ENCODE measurements at regions not wholly inside any gene's neighbourhood (a gene's known extent, or its start where the extent isn't known, plus 50 kb on each side); places are given as distances from the start of the nearest gene placed in this dataset.

- CTCF ChIA-PET: no interaction called here
Measured at GRCh38 chr6:137744877-137745276, 122.2 kb upstream of the TNFAIP3 start.

GRCh38 chr6:137745321-137745720, 121.7 kb upstream of the TNFAIP3 start:
- TF ChIP-seq, protein P1, sequence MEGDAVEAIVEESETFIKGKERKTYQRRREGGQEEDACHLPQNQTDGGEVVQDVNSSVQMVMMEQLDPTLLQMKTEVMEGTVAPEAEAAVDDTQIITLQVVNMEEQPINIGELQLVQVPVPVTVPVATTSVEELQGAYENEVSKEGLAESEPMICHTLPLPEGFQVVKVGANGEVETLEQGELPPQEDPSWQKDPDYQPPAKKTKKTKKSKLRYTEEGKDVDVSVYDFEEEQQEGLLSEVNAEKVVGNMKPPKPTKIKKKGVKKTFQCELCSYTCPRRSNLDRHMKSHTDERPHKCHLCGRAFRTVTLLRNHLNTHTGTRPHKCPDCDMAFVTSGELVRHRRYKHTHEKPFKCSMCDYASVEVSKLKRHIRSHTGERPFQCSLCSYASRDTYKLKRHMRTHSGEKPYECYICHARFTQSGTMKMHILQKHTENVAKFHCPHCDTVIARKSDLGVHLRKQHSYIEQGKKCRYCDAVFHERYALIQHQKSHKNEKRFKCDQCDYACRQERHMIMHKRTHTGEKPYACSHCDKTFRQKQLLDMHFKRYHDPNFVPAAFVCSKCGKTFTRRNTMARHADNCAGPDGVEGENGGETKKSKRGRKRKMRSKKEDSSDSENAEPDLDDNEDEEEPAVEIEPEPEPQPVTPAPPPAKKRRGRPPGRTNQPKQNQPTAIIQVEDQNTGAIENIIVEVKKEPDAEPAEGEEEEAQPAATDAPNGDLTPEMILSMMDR (conservative IDR thresholded peaks at IDR 0.05; ENCODE audit: low read depth): no peak
- ChIA-PET CTCF (no interaction called here), POLR2A (ENCODE audit: low non-redundant PET) (no interaction called here)
- DNase-seq (ENCODE audit: low spot score): no peak
- H3K27ac ChIP-seq: no peak overlapping the region

More at GRCh38 chr6:137744877-137745276, 122.2 kb upstream of the TNFAIP3 start:
- H3K27ac ChIP-seq: no peak overlapping the region
- TF ChIP-seq, protein P1 (conservative IDR thresholded peaks at IDR 0.05; ENCODE audit: low read depth): no peak
- DNase-seq (ENCODE audit: low spot score): no peak
- POLR2A ChIA-PET (ENCODE audit: low non-redundant PET): no interaction called here

DNA sequence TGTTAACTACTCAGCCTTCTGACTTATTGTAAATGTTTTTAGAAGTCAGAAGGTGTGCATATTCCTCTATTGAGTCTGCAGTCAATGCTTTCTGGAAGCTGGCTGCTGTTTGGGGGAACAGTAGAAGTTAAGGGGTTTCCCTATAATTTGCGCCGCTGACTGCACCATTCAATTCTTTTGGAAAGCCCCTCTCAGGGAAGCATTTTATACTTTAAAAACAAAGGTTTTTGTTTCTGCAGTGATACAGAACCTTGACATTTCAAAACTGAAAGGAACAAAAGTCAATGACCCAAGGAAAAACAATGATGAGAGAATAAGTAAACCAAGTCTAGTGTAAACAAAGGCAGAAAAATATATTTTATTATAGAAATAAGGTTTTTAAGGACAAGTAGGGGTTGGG, 120.8 kb upstream of the TNFAIP3 start:
- TF ChIP-seq, protein P1 (conservative IDR thresholded peaks at IDR 0.05; ENCODE audit: low read depth): no peak

GRCh38 chr6:137749696-137750211, 117.3 kb upstream of the TNFAIP3 start:
- H3K27ac ChIP-seq: no peak overlapping the region
- no peak for DNase-seq (ENCODE audit: low spot score)
- ChIA-PET POLR2A (ENCODE audit: low non-redundant PET) (no interaction called here), CTCF (no interaction called here)
- TF ChIP-seq, protein P1 (conservative IDR thresholded peaks at IDR 0.05; ENCODE audit: low read depth): no peak

More for the DNA sequence above, 120.8 kb upstream of the TNFAIP3 start:
- DNase-seq (ENCODE audit: low spot score): no peak
- H3K27ac ChIP-seq: no peak overlapping the region
- ChIA-PET CTCF (no interaction called here), POLR2A (ENCODE audit: low non-redundant PET) (no interaction called here)

DNA sequence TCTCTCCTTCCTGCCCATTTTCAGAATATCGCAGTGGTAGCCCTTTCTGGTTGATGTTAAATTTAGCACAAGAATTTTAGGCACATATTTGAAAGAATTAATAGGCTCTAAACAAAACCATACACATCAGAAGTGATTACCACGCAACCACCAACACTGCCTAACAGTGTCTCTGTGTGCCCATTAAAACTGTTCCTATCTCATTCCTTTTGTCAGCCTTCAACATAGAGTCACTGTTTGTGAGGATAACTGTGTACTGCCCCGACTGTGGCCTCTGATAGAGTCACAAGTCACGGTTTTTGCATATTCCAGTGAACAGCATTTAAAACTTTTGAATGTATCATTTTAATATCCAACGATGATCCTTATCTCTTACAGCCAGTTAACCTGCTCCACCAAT, 116.8 kb upstream of the TNFAIP3 start:
- H3K27ac ChIP-seq: no peak overlapping the region
- POLR2A ChIA-PET (ENCODE audit: low non-redundant PET): no interaction called here
- DNase-seq (ENCODE audit: low spot score): no peak
- CTCF ChIA-PET: no interaction called here
- TF ChIP-seq, protein P1 (conservative IDR thresholded peaks at IDR 0.05; ENCODE audit: low read depth): no peak

DNA sequence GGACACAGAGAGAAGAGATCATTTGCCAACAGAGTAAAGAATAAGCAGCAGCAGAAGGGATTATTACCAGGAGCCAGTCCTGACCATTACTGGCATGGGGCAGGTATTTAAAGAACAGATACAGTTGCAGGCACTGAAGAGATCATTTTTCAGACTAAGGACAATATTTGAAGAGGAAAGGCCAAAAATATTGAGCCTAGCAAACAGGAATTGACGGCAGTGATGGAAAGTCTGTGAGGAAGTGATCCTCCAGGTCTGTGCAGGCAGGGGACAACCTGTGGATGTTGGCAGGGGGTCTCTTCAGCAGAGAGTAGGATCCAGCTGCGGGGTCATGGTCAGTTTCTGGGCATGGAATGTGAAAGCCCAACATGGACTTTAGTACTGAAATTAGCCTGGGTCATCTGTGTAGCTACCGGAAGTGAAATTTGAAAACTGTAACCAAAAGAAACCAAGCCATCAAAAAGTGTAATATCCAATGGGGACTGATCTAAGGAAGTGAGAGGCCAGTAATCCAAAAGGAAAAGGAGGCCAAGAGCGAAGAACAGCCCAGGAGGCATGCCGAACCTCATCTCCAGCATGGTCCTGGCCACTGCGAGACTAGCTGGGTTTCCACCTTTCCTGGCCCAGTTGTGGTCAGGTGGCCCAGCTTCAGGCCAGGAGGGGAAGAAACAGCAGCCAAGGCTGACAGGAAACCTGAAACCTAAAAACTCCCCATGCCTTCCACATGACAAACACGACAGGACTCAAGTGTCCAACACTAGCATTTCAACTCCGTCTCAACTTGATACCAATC, 115.1 kb upstream of the TNFAIP3 start:
- CTCF ChIA-PET: no interaction called here
- H3K27ac ChIP-seq: no peak overlapping the region
- DNase-seq (ENCODE audit: low spot score): no peak
- POLR2A ChIA-PET (ENCODE audit: low non-redundant PET): no interaction called here
- TF ChIP-seq, protein P1 (conservative IDR thresholded peaks at IDR 0.05; ENCODE audit: low read depth): no peak

Data from RWPE1 (cell line).